Activated CD8-positive, alpha-beta memory T cell treated with anti-CD3 and anti-CD28 coated beads, Interleukin-2, amount 10 ng/mL, durations not matched to agents 7 days and 5 days (primary cell): ENCODE measurements at regions not wholly inside any gene's neighbourhood (a gene's known extent, or its start where the extent isn't known, plus 50 kb on each side); places are given as distances from the start of the nearest gene placed in this dataset.

Source experiments
- ATAC-seq: fragments of 150-1000 bp; cut with Tn5 transposase; one replicate; pipeline ENCODE4 v1.10.0; 2021; ENCODE audit warnings: moderate library complexity
- CTCF ChIA-PET: fragments of 350-600 bp; sonication (Branson Sonifier 250); formaldehyde crosslinking; loops from one replicate; lab custom pipeline; 2021; ENCODE audit warnings: antibody characterized with exemption; lab: Charles Lee
- DNase-seq: peaks from one replicate; pipeline ENCODE4 v3.0.0-alpha.2; 2020
- H3K27ac Mint-ChIP-seq: one replicate; pipeline ENCODE4 v1.8.0; 2021; ENCODE audit warnings: mild to moderate bottlenecking, mixed read lengths
- H3K27me3 Mint-ChIP-seq: one replicate; pipeline ENCODE4 v1.8.0; 2021; ENCODE audit warnings: mixed read lengths
- H3K36me3 Mint-ChIP-seq: one replicate; pipeline ENCODE4 v1.8.0; 2021; ENCODE audit warnings: mild to moderate bottlenecking, mixed read lengths
- H3K4me1 Mint-ChIP-seq: one replicate; pipeline ENCODE4 v1.8.0; 2021; ENCODE audit warnings: mixed read lengths
- H3K4me3 Mint-ChIP-seq: one replicate; pipeline ENCODE4 v1.8.0; 2021; ENCODE audit warnings: mild to moderate bottlenecking, moderate library complexity, mixed read lengths
- H3K9me3 Mint-ChIP-seq: one replicate; pipeline ENCODE4 v1.8.0; 2022; ENCODE audit warnings: low read depth, mixed read lengths

DNA sequence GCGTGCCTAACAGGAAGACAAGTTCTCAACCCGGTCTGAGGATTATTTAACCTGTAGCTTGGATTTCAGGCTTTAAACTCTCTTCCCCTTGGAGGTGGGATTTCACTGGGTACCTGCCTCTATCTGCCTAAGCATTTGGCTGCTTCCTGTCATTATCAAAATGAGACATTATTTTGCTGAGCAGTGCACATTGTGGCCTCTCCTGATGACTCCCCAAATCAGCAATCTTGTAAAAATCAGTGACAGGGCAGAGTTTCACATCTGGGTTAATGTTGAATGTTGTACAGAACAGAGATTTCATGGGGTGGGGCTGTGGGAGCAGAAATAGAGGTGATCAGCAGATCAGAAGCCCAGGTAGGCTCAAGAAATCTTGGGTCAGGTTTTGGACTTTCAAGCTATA lies 605.9 kb downstream of the ELAVL2 start:
- Mint-ChIP-seq H3K27me3 (no peaks in the 10 kb centered on the region), H3K4me3 (no peak overlapping the region), H3K4me1 (no peaks in the 10 kb centered on the region), H3K36me3 (no peaks in the 10 kb centered on the region), H3K9me3 (peaks cover 8% of the 10 kb centered on the region), H3K27ac (no peak overlapping the region)
- ATAC-seq (no peak), DNase-seq (no peak)
- CTCF ChIA-PET = interaction anchor here (0.7 kb wide), 1 partner anchor 11 kb away, joined by 3 read pairs; no protein-coding TSS in a partner anchor

DNA sequence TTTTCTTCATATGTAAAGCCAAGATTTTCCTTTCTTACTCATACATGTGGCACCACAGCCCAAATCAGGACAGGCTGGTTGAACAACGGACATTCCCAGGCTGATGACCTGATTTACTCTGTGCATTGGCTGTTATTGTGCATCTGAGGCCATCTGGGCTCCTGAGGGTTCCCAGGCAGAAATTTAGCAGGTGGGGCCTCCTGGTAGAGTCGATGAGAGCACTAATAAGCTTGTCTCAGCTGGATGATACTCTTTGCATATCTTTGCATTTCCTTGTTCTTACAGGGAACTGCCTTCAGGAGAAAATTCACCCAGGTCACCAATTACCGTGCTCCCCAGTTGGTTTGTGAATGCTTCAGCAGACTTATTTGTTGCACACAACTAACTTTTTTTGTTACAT lies 605.1 kb downstream of the ELAVL2 start:
- no peaks in the 10 kb centered on the region for H3K27me3 Mint-ChIP-seq
- ATAC-seq (no peak), DNase-seq (no peak)
- CTCF ChIA-PET = no interaction called here
- H3K4me1 Mint-ChIP-seq = no peaks in the 10 kb centered on the region
- no peak overlapping the region for H3K4me3 Mint-ChIP-seq
- H3K36me3 Mint-ChIP-seq = no peaks in the 10 kb centered on the region
- no peak overlapping the region for H3K27ac Mint-ChIP-seq
- H3K9me3 Mint-ChIP-seq = peaks cover 8% of the 10 kb centered on the region

GRCh38 chr9:23229890-23230317 lies 596.1 kb downstream of the ELAVL2 start:
- no peaks in the 10 kb centered on the region for H3K36me3 Mint-ChIP-seq
- H3K9me3 Mint-ChIP-seq = peaks cover 8% of the 10 kb centered on the region
- H3K27me3 Mint-ChIP-seq = no peaks in the 10 kb centered on the region
- no peak overlapping the region for H3K27ac Mint-ChIP-seq
- no peaks in the 10 kb centered on the region for H3K4me1 Mint-ChIP-seq
- CTCF ChIA-PET = no interaction called here
- no peak for ATAC-seq
- DNase-seq = no peak
- H3K4me3 Mint-ChIP-seq = no peak overlapping the region

DNA sequence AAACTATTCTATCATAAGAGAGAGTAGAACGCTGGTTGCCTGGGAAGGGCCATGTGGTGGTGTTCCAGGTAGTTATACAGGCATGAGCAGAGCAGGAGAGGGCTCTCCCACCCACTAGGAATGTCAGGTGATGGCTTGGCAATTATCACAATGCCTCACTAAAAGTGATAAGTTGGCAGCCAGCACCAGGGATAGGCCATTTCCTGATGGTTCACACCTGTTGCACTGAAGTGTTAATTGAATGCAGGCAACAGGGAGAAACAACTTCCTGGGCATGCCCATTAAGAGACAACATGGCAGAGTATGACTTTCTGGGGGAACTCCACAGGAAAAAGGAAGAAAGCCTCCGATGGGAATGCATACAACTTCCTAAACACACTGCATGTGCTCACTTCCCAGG lies 593.2 kb downstream of the ELAVL2 start:
- DNase-seq = no peak
- Mint-ChIP-seq H3K9me3 (peaks cover 4% of the 10 kb centered on the region), H3K36me3 (no peaks in the 10 kb centered on the region), H3K4me3 (no peak overlapping the region), H3K27ac (no peak overlapping the region), H3K27me3 (no peaks in the 10 kb centered on the region), H3K4me1 (no peaks in the 10 kb centered on the region)
- no peak for ATAC-seq
- CTCF ChIA-PET = no interaction called here

GRCh38 chr9:23243523-23243922 lies 582.5 kb downstream of the ELAVL2 start:
- Mint-ChIP-seq H3K9me3 (peaks cover 9% of the 10 kb centered on the region), H3K27me3 (no peaks in the 10 kb centered on the region), H3K36me3 (no peaks in the 10 kb centered on the region), H3K4me1 (no peaks in the 10 kb centered on the region), H3K27ac (no peak overlapping the region), H3K4me3 (no peak overlapping the region)
- CTCF ChIA-PET = no interaction called here
- DNase-seq = no peak
- no peak for ATAC-seq

DNA sequence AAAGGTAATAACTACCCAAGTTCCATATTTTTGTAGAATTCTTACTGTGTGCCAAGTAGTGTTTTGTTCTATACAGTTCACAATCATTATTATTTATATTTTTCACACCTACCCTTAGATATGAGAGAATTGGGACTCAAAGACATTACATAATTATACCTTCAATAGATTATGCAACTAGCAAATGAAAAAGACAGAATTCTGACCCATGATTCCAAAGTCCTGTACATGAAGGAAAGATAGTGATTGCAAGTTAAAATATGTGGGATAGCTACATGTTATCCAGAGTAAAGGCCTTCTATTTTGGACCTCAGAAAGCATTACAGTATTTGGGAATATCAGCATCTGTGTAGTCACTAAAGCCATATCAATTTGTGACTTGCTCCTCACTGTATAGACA lies 581.0 kb downstream of the ELAVL2 start:
- Mint-ChIP-seq H3K4me1 (no peaks in the 10 kb centered on the region), H3K27ac (no peak overlapping the region), H3K4me3 (no peak overlapping the region), H3K36me3 (no peaks in the 10 kb centered on the region), H3K9me3 (peaks cover 12% of the 10 kb centered on the region), H3K27me3 (no peaks in the 10 kb centered on the region)
- ATAC-seq = no peak
- CTCF ChIA-PET = no interaction called here
- DNase-seq = no peak

- Mint-ChIP-seq H3K4me1 (no peaks in the 10 kb centered on the region), H3K27ac (no peak overlapping the region), H3K27me3 (no peaks in the 10 kb centered on the region), H3K9me3 (peaks cover 12% of the 10 kb centered on the region), H3K36me3 (no peaks in the 10 kb centered on the region), H3K4me3 (no peak overlapping the region)
- CTCF ChIA-PET = no interaction called here
- no peak for DNase-seq
- ATAC-seq = no peak
Measured at GRCh38 chr9:23254404-23255184, 571.4 kb downstream of the ELAVL2 start.

GRCh38 chr9:23255346-23255745 lies 570.7 kb downstream of the ELAVL2 start:
- ATAC-seq (no peak), DNase-seq (no peak)
- no peaks in the 10 kb centered on the region for H3K4me1 Mint-ChIP-seq
- H3K9me3 Mint-ChIP-seq = peaks cover 9% of the 10 kb centered on the region
- CTCF ChIA-PET = no interaction called here
- no peaks in the 10 kb centered on the region for H3K27me3 Mint-ChIP-seq
- no peak overlapping the region for H3K4me3 Mint-ChIP-seq
- no peaks in the 10 kb centered on the region for H3K36me3 Mint-ChIP-seq
- no peak overlapping the region for H3K27ac Mint-ChIP-seq

GRCh38 chr9:23258569-23258968 lies 567.5 kb downstream of the ELAVL2 start:
- ATAC-seq (no peak), DNase-seq (no peak)
- CTCF ChIA-PET = no interaction called here
- Mint-ChIP-seq H3K27ac (no peak overlapping the region), H3K9me3 (peaks cover 3% of the 10 kb centered on the region), H3K27me3 (no peaks in the 10 kb centered on the region), H3K36me3 (no peaks in the 10 kb centered on the region), H3K4me3 (no peak overlapping the region), H3K4me1 (no peaks in the 10 kb centered on the region)

DNA sequence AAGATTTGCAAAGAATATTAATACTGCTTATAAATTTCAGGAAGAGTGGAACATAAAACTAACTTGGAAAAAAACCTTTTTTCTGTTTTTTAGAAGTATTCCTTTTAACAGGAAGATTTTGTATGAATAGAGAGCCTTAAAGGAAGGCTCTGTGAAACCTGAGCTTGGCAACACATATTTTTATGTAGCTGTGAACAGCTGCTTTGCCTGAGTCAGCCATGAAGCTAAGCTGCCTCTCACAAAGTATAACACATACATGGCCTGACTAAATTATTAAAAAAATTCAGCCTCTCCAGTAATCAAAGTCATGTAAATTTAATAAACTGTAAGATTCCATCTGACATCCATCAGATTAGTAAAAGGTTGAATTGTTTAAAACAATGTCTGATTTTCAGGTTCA lies 547.5 kb downstream of the ELAVL2 start:
- H3K27me3 Mint-ChIP-seq = no peaks in the 10 kb centered on the region
- H3K4me3 Mint-ChIP-seq = no peak overlapping the region
- no peaks in the 10 kb centered on the region for H3K36me3 Mint-ChIP-seq

DNA sequence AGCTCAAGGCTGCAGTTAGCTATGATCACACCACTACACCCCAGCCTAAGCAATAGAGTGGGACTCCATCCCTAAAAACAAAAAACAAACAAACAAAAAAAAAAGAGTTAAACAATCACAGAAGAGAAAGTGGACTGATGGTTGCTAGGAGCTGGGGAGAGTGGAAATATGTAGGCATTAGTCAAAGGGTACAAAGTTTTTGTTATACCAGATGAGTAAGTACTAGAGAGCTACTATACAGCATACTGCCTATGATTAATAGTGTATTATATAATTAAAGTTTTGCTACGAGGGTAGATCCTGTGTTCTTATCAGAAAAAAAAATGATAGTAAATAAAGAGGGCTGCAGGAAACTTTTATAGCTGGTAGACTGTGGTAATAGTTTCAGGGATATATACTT lies 538.6 kb downstream of the ELAVL2 start:
- DNase-seq (no peak), ATAC-seq (no peak)
- Mint-ChIP-seq H3K4me1 (no peaks in the 10 kb centered on the region), H3K9me3 (peaks cover 5% of the 10 kb centered on the region), H3K4me3 (no peak overlapping the region), H3K27me3 (no peaks in the 10 kb centered on the region), H3K27ac (no peak overlapping the region), H3K36me3 (no peaks in the 10 kb centered on the region)
- CTCF ChIA-PET = no interaction called here

More for the DNA sequence above, 547.5 kb downstream of the ELAVL2 start:
- no peak for ATAC-seq
- H3K4me1 Mint-ChIP-seq = no peaks in the 10 kb centered on the region
- CTCF ChIA-PET = no interaction called here
- DNase-seq = no peak
- H3K9me3 Mint-ChIP-seq = peaks cover 4% of the 10 kb centered on the region
- H3K27ac Mint-ChIP-seq = no peak overlapping the region

- Mint-ChIP-seq H3K9me3 (peaks cover 5% of the 10 kb centered on the region), H3K4me1 (no peaks in the 10 kb centered on the region), H3K27ac (no peak overlapping the region), H3K27me3 (no peaks in the 10 kb centered on the region), H3K4me3 (no peak overlapping the region), H3K36me3 (no peaks in the 10 kb centered on the region)
- ATAC-seq = no peak
- CTCF ChIA-PET = no interaction called here
- no peak for DNase-seq
Measured at GRCh38 chr9:23288545-23288944, 537.5 kb downstream of the ELAVL2 start.

GRCh38 chr9:23290973-23291372 lies 535.1 kb downstream of the ELAVL2 start:
- no peak overlapping the region for H3K4me3 Mint-ChIP-seq
- CTCF ChIA-PET = no interaction called here
- ATAC-seq = no peak
- no peak for DNase-seq
- H3K36me3 Mint-ChIP-seq = no peaks in the 10 kb centered on the region
- H3K4me1 Mint-ChIP-seq = no peaks in the 10 kb centered on the region
- peaks cover 11% of the 10 kb centered on the region for H3K9me3 Mint-ChIP-seq
- H3K27ac Mint-ChIP-seq = no peak overlapping the region
- H3K27me3 Mint-ChIP-seq = no peaks in the 10 kb centered on the region

GRCh38 chr9:23302281-23302680 lies 523.8 kb downstream of the ELAVL2 start:
- H3K27ac Mint-ChIP-seq = no peak overlapping the region
- H3K9me3 Mint-ChIP-seq = peaks cover 12% of the 10 kb centered on the region
- H3K27me3 Mint-ChIP-seq = no peaks in the 10 kb centered on the region
- ATAC-seq = no peak
- CTCF ChIA-PET = no interaction called here
- no peak for DNase-seq
- H3K4me3 Mint-ChIP-seq = no peak overlapping the region
- no peaks in the 10 kb centered on the region for H3K36me3 Mint-ChIP-seq
- no peaks in the 10 kb centered on the region for H3K4me1 Mint-ChIP-seq
